Esophagus muscularis mucosa (tissue), 4 donors: ENCODE measurements at regions not wholly inside any gene's neighbourhood (a gene's known extent, or its start where the extent isn't known, plus 50 kb on each side); places are given as distances from the start of the nearest gene placed in this dataset.

ENCODE experiments used
- DNase-seq: peaks from one replicate; pipeline ENCODE4 v3.0.0-alpha.2; 2017; ENCODE audit errors: extremely low spot score
- H3K27ac ChIP-seq, 4 donors: fragments of 200-600 bp; sonication (generic); replicated peaks in 1 of 4; 1 replicate in 3 of 4; 2 replicates in 1 of 4; pipeline ENCODE4 v1.5.1; 2016 to 2019; ENCODE audit warnings: mild to moderate bottlenecking in 1 of 4
- H3K27me3 ChIP-seq, 4 donors: fragments of 200-600 bp; sonication (generic); one replicate each; pipeline versions ENCODE4 v1.5.1 to v1.6.0; 2016 to 2019
- H3K36me3 ChIP-seq, 4 donors: fragments of 200-600 bp; sonication (generic); one replicate each; pipeline ENCODE4 v1.5.1; 2016 to 2019
- H3K4me1 ChIP-seq, 4 donors: fragments of 200-600 bp; sonication (generic); one replicate each; pipeline ENCODE4 v1.5.1; 2016 to 2019
- H3K4me3 ChIP-seq, 4 donors: fragments of 200-600 bp; sonication (generic); 1 replicate in 2 of 4; 2 replicates in 2 of 4; pipeline ENCODE4 v1.5.1; 2016 to 2019; ENCODE audit warnings: mild to moderate bottlenecking in 4 of 4, moderate library complexity in 1 of 4
- H3K9me3 ChIP-seq, 4 donors: fragments of 200-600 bp; sonication (generic); 1 replicate in 3 of 4; 2 replicates in 1 of 4; pipeline ENCODE4 v1.5.1; 2016 to 2019
- CTCF ChIP-seq, 3 experiments: fragments of 200-600 bp in 2 of 3; fragments of 450-650 bp in 1 of 3; sonication (generic) in 2 of 3; IDR thresholded peaks; one replicate each; pipeline ENCODE4 v1.5.1; 2017 to 2019; ENCODE audit warnings: antibody characterized with exemption in 3 of 3, mild to moderate bottlenecking in 2 of 3, moderate library complexity in 1 of 3
- EP300 ChIP-seq: sonication (generic); formaldehyde crosslinking; IDR thresholded peaks from one replicate; pipeline ENCODE4 v1.6.1; 2017; ENCODE audit warnings: antibody characterized with exemption
- POLR2A ChIP-seq: fragments of 450-650 bp; IDR thresholded peaks from one replicate; pipeline ENCODE4 v1.6.1; 2017; ENCODE audit warnings: antibody characterized with exemption, moderate library complexity, mild to moderate bottlenecking, low read depth
- POLR2AphosphoS5 ChIP-seq, 2 donors: sonication (generic); formaldehyde crosslinking; IDR thresholded peaks; one replicate each; pipeline ENCODE4 v1.6.1; 2017; ENCODE audit warnings: antibody characterized with exemption in 2 of 2
- WGBS: methylation state at CpG from one replicate; pipeline ENCODE4 v1.1.5; 2018; 5-methylcytosine and 5-hydroxymethylcytosine counted together
- intact Hi-C: fragments of 100-400 bp; cut with DNase I; formaldehyde crosslinking; loops from one replicate; pipeline ENCODE4 v1.15.1; 2023

DNA sequence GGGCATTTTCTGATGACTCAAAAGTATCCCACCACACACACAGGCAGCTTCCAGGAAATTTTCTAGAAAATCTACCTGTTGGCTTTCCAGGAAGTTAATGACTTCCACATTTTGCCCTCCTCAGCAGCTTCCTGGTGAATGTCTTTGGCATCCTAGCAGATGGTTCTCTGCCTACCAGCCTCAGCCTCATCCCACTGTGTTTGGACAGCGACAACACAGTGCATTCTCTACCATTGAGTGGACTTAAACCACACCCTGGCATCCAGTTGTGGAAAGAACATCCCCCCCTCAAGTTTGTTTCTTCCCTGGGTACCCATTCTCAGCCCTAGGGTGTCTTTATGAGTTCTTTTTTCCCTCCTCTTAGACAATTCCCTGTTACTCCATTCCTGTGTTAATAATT is 50.8 kb upstream of the GADL1 start:
- no peak for DNase-seq
- WGBS, result 93% methylated on average over 1 of the region's 1 CpG
- no peaks in the 10 kb centered on the region for H3K9me3 ChIP-seq
- H3K27ac ChIP-seq, result no peak overlapping the region
- intact Hi-C loops, result no loop called here
- TF ChIP-seq EP300 (no peak), CTCF (IDR thresholded peaks at IDR 0.05) (no peak), POLR2A (no peak), POLR2AphosphoS5 (IDR thresholded peaks at IDR 0.05) (no peak)
- H3K4me3 ChIP-seq, result no peak overlapping the region
- H3K27me3 ChIP-seq, result no peaks in the 10 kb centered on the region
- H3K4me1 ChIP-seq, result no peaks in the 10 kb centered on the region
- no peaks in the 10 kb centered on the region for H3K36me3 ChIP-seq

- H3K36me3 ChIP-seq, result no peaks in the 10 kb centered on the region
- intact Hi-C loops, result no loop called here
- 76% methylated on average over 1 of the region's 1 CpG for WGBS
- H3K27me3 ChIP-seq, result no peaks in the 10 kb centered on the region
- no peak overlapping the region for H3K4me3 ChIP-seq
- no peak for DNase-seq
- H3K27ac ChIP-seq, result no peak overlapping the region
- TF ChIP-seq EP300 (no peak), CTCF (IDR thresholded peaks at IDR 0.05) (no peak), POLR2AphosphoS5 (IDR thresholded peaks at IDR 0.05) (no peak), POLR2A (no peak)
- H3K9me3 ChIP-seq, result no peaks in the 10 kb centered on the region
- no peaks in the 10 kb centered on the region for H3K4me1 ChIP-seq
Observed at GRCh38 chr3:30948426-30948825, 54.0 kb upstream of the GADL1 start.

DNA sequence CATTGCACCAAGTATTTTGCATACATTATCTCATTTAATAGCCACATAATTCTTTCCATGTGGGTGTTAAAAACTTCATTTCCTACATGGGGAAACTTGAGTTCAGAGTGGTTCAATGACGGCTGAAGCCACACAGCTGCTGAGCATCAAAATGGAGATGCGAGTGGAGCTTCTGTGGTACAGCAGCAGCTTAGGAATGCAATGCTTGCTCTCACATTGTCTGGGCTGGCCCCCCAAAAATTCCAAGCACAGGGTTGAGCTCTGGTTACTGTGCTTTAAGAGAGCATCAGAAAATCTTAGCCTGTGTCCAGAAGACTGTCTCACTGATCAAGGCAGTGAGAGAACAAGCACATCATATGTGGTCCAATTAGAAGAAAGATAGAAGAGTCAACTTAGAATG is 57.4 kb upstream of the GADL1 start:
- no peaks in the 10 kb centered on the region for H3K4me1 ChIP-seq
- 60% methylated on average over 2 of the region's 2 CpGs for WGBS
- H3K4me3 ChIP-seq, result no peak overlapping the region
- intact Hi-C loops, result no loop called here
- peak; percentile 29 for DNase-seq
- no peaks in the 10 kb centered on the region for H3K27me3 ChIP-seq
- no peaks in the 10 kb centered on the region for H3K36me3 ChIP-seq
- no peaks in the 10 kb centered on the region for H3K9me3 ChIP-seq
- H3K27ac ChIP-seq, result no peak overlapping the region
- TF ChIP-seq POLR2AphosphoS5 (IDR thresholded peaks at IDR 0.05) (no peak), CTCF (IDR thresholded peaks at IDR 0.05) (no peak), POLR2A (no peak), EP300 (no peak)

GRCh38 chr3:30952786-30953185 is 58.3 kb upstream of the GADL1 start:
- Histone ChIP-seq H3K4me3 (no peak overlapping the region), H3K36me3 (no peaks in the 10 kb centered on the region), H3K9me3 (no peaks in the 10 kb centered on the region), H3K4me1 (no peaks in the 10 kb centered on the region), H3K27me3 (no peaks in the 10 kb centered on the region), H3K27ac (no peak overlapping the region)
- DNase-seq, result peak; percentile 78
- WGBS, result 88% methylated on average over 3 of the region's 3 CpGs
- TF ChIP-seq POLR2A (no peak), EP300 (no peak), CTCF (IDR thresholded peaks at IDR 0.05) (no peak), POLR2AphosphoS5 (IDR thresholded peaks at IDR 0.05) (no peak)
- intact Hi-C loops, result no loop called here

DNA sequence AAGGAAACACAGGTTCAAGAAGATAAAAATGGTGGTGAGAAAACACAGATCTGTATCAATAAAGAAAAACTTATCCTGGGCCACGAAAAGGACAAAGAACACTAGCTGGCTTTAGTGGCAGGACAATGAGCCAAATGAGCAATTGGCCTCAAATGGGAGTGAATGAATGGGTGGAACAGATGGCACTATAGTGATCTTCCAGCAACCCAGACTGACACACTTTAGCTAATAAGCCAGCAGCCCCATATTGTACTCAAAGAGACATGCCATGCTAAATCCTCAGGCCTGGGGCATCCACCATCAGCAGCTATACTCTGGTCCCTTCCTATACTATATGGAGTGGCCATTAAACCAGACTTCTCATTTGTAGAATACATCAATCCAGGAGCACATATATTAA is 60.0 kb upstream of the GADL1 start:
- 86% methylated on average over 1 of the region's 1 CpG for WGBS
- intact Hi-C loops, result no loop called here

More for the DNA sequence above, 60.0 kb upstream of the GADL1 start:
- peaks cover 0 to 12% (median 11%) of the 10 kb centered on the region in 4 donors for H3K9me3 ChIP-seq
- no peaks in the 10 kb centered on the region for H3K4me1 ChIP-seq
- no peak overlapping the region for H3K4me3 ChIP-seq
- no peak for TF ChIP-seq POLR2AphosphoS5 (IDR thresholded peaks at IDR 0.05)
- TF ChIP-seq CTCF (IDR thresholded peaks at IDR 0.05), result no peak
- no peak for TF ChIP-seq EP300
- no peak for TF ChIP-seq POLR2A
- no peaks in the 10 kb centered on the region for H3K36me3 ChIP-seq
- no peaks in the 10 kb centered on the region for H3K27me3 ChIP-seq
- no peak overlapping the region for H3K27ac ChIP-seq
- peak; percentile 26 for DNase-seq
